T-helper 2 cell treated with Interferon-gamma antibody and Interleukin-4, amounts not matched to agents 100 ng/mL and 5 ng/mL, for 36 hours (primary cell): ENCODE measurements at regions not wholly inside any gene's neighbourhood (a gene's known extent, or its start where the extent isn't known, plus 50 kb on each side); places are given as distances from the start of the nearest gene placed in this dataset.

Experiments
- intact Hi-C: fragments of 100-400 bp; cut with micrococcal nuclease; formaldehyde crosslinking; loops from one replicate; pipeline ENCODE4 v1.15.1; 2023

GRCh38 chr13:108156749-108157148 lies 58.6 kb downstream of the LIG4 start:
- intact Hi-C loops: no loop called here

- intact Hi-C loops: loop anchor here (1.0 kb wide), 1 partner anchor 944 kb away; no protein-coding TSS in a partner anchor
Measured at GRCh38 chr13:108155185-108156106, 59.9 kb downstream of the LIG4 start.

GRCh38 chr13:108154421-108154858 lies 60.9 kb downstream of the LIG4 start:
- intact Hi-C loops: no loop called here

- intact Hi-C loops: no loop called here
Measured at GRCh38 chr13:108146642-108147041, 68.7 kb downstream of the LIG4 start.

DNA sequence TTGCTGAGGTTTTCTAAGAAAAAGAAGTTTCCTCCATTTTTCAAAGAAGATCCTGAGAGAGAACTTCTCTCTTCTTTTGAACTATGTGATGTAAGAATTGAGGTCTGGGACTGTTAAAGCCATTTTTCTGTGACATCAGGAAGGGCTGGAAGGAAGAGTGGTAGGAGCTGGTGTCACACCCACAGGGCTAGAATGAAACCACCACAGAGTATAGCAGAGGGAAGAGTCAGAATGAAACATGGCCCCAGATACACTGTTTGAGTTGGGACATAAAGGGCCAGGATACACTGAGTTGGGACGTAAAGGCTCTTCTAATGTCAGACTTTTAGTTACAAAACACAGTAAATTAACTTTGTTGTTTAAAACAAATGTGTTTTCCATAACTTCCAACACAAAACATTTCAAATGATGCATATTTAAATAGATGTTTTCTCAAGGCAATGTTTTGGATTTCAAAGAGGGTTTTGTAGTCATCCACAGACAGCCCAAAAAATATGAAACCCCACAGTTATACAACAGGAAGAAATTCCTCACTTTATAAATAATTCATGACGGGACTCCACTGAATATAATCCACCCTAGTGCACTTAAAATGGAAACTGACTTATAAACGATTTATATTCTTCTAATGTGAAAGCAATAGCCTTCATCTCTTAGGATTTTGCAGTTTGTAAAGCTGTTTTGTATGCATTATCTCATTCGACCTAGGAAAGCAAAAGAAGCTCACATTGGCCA lies 72.5 kb downstream of the LIG4 start:
- intact Hi-C loops: no loop called here

DNA sequence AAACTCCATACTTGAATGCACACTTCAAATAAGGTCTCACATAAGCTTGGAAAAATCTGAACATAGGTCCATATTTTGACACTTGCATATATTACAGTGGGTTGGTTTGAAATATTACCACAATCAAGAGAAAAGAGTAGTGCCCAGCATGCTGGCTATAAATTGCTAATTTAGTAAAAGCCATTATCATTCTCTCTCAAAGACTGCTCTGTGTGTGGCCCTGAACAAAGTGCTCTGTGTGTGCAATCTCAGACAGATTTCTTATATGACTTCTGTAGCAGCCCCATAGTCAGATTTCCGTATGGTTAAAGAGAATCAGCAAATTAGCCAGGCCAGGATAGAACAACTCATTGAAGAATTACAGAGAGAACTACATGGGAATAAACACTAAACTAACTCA lies 78.2 kb downstream of the LIG4 start:
- intact Hi-C loops: no loop called here

DNA sequence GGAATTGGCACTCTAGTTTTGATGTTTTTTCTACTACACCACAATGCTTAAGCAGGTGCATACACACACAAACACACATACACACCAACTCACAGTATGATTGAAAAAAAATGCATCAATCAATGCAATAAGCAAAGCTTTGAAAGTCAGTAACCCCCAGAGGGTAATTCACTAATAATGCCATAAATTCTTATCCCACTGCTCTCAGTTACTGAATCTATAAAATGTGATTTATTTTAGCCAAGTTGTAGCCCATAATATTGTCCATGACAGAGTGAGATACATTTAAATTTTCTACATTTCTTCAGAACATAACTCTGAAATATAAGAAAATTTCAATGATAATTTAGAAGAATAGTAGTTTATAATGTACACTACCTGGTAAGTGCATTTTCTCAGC lies 87.9 kb downstream of the LIG4 start:
- intact Hi-C loops: no loop called here

DNA sequence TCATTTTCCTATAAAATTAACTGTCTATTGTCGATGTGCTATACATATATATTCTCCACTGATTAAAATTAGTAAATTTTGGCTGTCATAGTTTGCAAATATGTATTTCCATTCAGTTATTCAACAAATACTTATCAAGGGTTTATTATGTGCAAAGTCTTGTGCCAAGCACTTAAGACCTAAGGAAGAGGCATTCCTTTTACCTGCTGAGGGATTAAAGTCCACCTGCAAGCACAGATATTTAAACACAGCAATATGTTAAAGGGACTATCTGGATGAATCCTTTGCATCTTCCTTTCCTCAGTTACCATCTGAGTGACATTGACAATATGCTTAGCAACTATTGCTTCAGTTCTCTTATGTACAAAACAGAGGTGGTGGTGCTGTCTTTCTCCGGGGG lies 89.3 kb downstream of the LIG4 start:
- intact Hi-C loops: no loop called here

DNA sequence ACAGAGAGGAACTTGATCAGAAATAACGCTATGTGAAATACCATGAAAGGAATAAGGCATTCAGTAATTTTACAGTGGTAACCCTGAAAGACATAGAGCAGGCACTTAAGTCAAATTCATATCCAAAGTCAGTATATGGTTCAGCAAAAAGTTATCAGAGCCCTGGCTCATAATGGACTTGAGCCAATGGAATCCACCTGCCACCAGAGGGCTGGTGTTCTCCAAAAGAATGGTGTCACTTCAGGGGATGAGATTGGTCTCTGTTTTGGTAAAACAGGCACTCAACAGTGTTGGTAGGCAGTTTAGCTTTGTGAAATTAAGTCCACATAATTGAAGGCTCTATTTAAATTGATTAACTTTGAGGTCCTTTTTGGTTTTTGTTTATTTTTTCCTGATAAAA lies 93.9 kb downstream of the LIG4 start:
- intact Hi-C loops: no loop called here

DNA sequence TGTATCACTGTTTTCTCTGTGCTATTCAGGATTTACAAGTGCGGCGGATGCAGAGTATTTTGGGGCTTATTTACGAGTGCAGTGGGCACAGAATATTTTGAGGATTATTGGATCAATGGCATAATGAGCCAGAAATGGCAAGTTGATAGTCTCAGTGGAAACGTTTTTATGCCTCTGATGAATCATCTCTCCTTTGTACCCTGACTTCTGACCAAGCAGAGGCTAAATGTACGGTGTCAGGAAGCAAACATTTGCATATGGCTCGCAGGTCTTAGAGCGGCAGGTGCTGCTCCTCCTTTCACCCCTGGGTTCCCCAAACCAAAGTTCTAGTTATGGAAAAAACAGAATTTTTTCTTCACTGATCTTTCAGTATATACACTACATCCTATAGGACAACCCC lies 94.5 kb downstream of the LIG4 start:
- intact Hi-C loops: no loop called here

GRCh38 chr13:108120302-108120701 lies 95.0 kb downstream of the LIG4 start:
- intact Hi-C loops: no loop called here

GRCh38 chr13:108115738-108116137 lies 99.6 kb downstream of the LIG4 start:
- intact Hi-C loops: no loop called here

DNA sequence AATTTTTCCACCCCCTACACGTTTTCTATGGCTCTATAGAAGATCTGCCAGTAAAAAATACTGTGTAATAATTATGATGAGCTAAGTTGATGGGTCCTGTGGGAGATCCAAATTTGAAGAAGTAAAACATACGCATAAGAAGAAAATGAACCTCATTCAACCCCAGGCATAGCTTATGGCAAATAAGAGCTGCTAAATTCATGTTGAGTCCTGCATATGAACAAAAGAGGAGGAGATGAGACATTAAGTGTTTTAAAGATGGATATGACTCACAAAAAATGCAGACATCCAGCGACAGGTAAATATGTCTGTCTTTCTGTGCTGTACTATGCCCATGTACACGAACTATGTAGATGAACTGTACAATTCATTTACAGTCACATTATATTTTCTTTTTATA lies 101.9 kb downstream of the LIG4 start:
- intact Hi-C loops: no loop called here

DNA sequence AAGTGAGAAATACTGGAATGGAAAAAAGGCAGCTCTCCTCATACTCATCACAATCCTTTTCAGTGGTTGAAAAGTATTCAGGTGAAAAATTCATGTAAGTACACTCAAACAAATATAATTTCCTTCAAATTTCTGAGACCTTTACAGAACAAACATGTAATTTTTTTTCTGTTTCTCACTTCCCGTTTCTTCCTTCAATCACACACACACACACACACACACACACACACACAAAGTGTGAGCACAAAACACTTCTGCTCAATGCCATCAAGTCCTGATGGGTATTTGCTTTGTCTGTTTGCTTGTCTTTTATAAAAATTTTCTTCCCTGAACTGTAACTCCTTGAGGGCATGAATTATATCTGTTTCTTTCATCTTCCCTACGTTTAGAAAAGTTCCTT lies 110.6 kb downstream of the LIG4 start:
- intact Hi-C loops: no loop called here

DNA sequence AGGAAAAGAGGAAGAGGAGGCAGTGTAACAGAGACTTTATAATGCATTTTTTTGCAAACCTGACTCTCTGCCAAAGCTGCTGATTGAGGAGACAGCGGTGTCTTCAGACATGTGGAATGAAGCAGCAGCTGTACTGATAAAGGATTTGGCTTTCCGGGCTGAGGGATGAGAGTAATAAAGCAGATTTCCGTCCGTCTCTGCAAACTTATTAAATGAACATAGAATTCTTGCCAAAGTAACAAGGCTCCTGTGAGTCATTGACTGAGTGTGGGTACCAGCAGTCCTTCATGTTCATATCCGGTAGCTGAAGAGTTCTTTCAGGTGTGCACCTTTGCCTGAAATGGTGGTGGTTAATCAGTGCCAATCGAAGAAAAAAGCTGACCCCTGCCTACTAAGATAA lies 112.6 kb downstream of the LIG4 start:
- intact Hi-C loops: no loop called here

GRCh38 chr13:108096301-108096915 lies 118.9 kb downstream of the LIG4 start:
- intact Hi-C loops: no loop called here

DNA sequence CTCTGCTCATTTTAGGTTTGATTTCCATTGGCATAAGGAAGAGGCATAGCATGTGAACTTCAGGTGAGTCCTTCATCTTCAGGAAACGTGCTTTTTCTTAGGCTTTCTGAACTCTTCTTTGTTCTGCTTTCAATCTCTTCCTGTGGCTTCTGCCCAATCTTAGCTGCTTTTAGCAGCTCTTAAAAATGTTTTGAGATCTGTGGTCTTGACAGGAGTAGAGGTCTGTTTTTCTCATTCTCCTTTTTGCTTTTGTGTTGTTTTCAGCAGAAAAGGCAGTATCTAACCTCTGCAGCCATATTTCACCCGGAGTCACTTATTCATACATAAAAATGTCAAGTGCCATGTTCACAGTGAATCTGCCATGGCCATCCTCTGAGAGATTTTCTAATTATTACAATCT lies 120.3 kb downstream of the LIG4 start:
- intact Hi-C loops: no loop called here

GRCh38 chr13:108093616-108094015 lies 121.7 kb downstream of the LIG4 start:
- intact Hi-C loops: no loop called here

- intact Hi-C loops: no loop called here
Measured at GRCh38 chr13:108087810-108088209, 127.5 kb downstream of the LIG4 start.

GRCh38 chr13:108086678-108087077 lies 128.7 kb downstream of the LIG4 start:
- intact Hi-C loops: no loop called here

GRCh38 chr13:108084840-108085239 lies 130.5 kb downstream of the LIG4 start:
- intact Hi-C loops: no loop called here

- intact Hi-C loops: no loop called here
Measured at GRCh38 chr13:108083056-108083455, 132.3 kb downstream of the LIG4 start.
